HEK293T (cell line): ENCODE measurements at regions not wholly inside any gene's neighbourhood (a gene's known extent, or its start where the extent isn't known, plus 50 kb on each side); places are given as distances from the start of the nearest gene placed in this dataset.

ENCODE experiments used
- CTCF ChIA-PET: fragments of 350-600 bp; formaldehyde crosslinking; extraction: SDS; loops from one replicate; lab custom pipeline; 2021; ENCODE audit warnings: antibody characterized with exemption, inconsistent platforms; lab: Yijun Ruan, JAX
- POLR2A ChIA-PET: fragments of 350-600 bp; formaldehyde crosslinking; extraction: SDS; loops from one replicate; lab custom pipeline; 2020; ENCODE audit warnings: antibody characterized with exemption, inconsistent platforms; lab: Yijun Ruan, JAX
- DNase-seq: peaks from one replicate; pipeline ENCODE4 v3.0.0; 2012; ENCODE audit warnings: mixed read lengths; ENCODE audit errors: extremely low spot score
- ARNT ChIP-seq: fragments of 450-650 bp; IDR thresholded peaks from 2 replicates; pipeline ENCODE4 v1.6.1; 2017; ENCODE audit warnings: mild to moderate bottlenecking
- BHLHE40 ChIP-seq: fragments of 450-650 bp; IDR thresholded peaks from 2 replicates; pipeline ENCODE4 v1.6.1; 2016; ENCODE audit warnings: mild to moderate bottlenecking, moderate library complexity, borderline replicate concordance
- CTBP1 ChIP-seq: fragments of 450-650 bp; IDR thresholded peaks from 2 replicates; pipeline ENCODE4 v1.6.1; 2016; ENCODE audit warnings: borderline replicate concordance
- ELF4 ChIP-seq: fragments of 450-650 bp; IDR thresholded peaks from 2 replicates; pipeline ENCODE4 v1.6.1; 2017; ENCODE audit warnings: antibody characterized with exemption
- FOXA1 ChIP-seq: fragments of 450-650 bp; IDR thresholded peaks from 2 replicates; pipeline ENCODE4 v1.6.1; 2016; ENCODE audit warnings: mild to moderate bottlenecking
- FOXK2 ChIP-seq: fragments of 450-650 bp; IDR thresholded peaks from 2 replicates; pipeline ENCODE4 v1.6.1; 2016; ENCODE audit warnings: mild to moderate bottlenecking
- FOXM1 ChIP-seq: fragments of 450-650 bp; IDR thresholded peaks from 2 replicates; pipeline ENCODE4 v1.6.1; 2017; ENCODE audit warnings: mild to moderate bottlenecking, borderline replicate concordance
- HDGF ChIP-seq: fragments of 450-650 bp; IDR thresholded peaks from 2 replicates; pipeline ENCODE4 v1.6.1; 2017; ENCODE audit warnings: antibody characterized with exemption, borderline replicate concordance
- L3MBTL2 ChIP-seq: fragments of 450-650 bp; conservative IDR thresholded peaks from 2 replicates; pipeline ENCODE4 v1.6.1; 2016; ENCODE audit warnings: mild to moderate bottlenecking
- LEF1 ChIP-seq: fragments of 450-650 bp; IDR thresholded peaks from 2 replicates; pipeline ENCODE4 v1.6.1; 2017; ENCODE audit warnings: mild to moderate bottlenecking, borderline replicate concordance
- NFRKB ChIP-seq: fragments of 450-650 bp; IDR thresholded peaks from 2 replicates; pipeline ENCODE4 v1.6.1; 2016; ENCODE audit warnings: mild to moderate bottlenecking, moderate library complexity
- PKNOX1 ChIP-seq: fragments of 450-650 bp; IDR thresholded peaks from 2 replicates; pipeline ENCODE4 v1.6.1; 2016
- SP1 ChIP-seq: fragments of 450-650 bp; IDR thresholded peaks from 2 replicates; pipeline ENCODE4 v1.6.1; 2017
- SUZ12 ChIP-seq: fragments of 450-650 bp; IDR thresholded peaks from 2 replicates; pipeline ENCODE4 v1.6.1; 2016; ENCODE audit warnings: mild to moderate bottlenecking
- TARDBP ChIP-seq: fragments of 450-650 bp; IDR thresholded peaks from 2 replicates; pipeline ENCODE4 v1.6.1; 2016
- ZNF384 ChIP-seq: fragments of 450-650 bp; IDR thresholded peaks from 2 replicates; pipeline ENCODE4 v1.6.1; 2016

- TF ChIP-seq BHLHE40: no peak
- TF ChIP-seq FOXM1: no peak
- no peak for TF ChIP-seq TARDBP
- no peak for TF ChIP-seq SUZ12
- no peak for TF ChIP-seq HDGF
- no peak for TF ChIP-seq FOXK2
- TF ChIP-seq L3MBTL2: no peak
- TF ChIP-seq ARNT: no peak
- TF ChIP-seq PKNOX1: no peak
- TF ChIP-seq SP1: no peak
- no peak for TF ChIP-seq ZNF384
- DNase-seq: no peak
- POLR2A ChIA-PET: no interaction called here
- CTCF ChIA-PET: no interaction called here
Measured at GRCh38 chr2:136062066-136062837, 55.7 kb downstream of the CXCR4 start.

GRCh38 chr2:136060416-136060815 lies 57.5 kb downstream of the CXCR4 start:
- DNase-seq: no peak
- CTCF ChIA-PET: no interaction called here
- TF ChIP-seq ELF4: no peak
- POLR2A ChIA-PET: no interaction called here

GRCh38 chr2:136059036-136059472 lies 58.9 kb downstream of the CXCR4 start:
- POLR2A ChIA-PET: no interaction called here
- CTCF ChIA-PET: no interaction called here
- DNase-seq: no peak

GRCh38 chr2:136058262-136058661 lies 59.7 kb downstream of the CXCR4 start:
- TF ChIP-seq ARNT (no peak), HDGF (no peak), FOXK2 (no peak), SUZ12 (no peak), ELF4 (no peak), NFRKB (no peak), SP1 (no peak), ZNF384 (no peak), BHLHE40 (no peak), LEF1 (no peak), PKNOX1 (no peak), CTBP1 (no peak), TARDBP (no peak), FOXA1 (no peak), L3MBTL2 (no peak), FOXM1 (no peak)
- CTCF ChIA-PET: no interaction called here
- POLR2A ChIA-PET: no interaction called here
- no peak for DNase-seq

More at GRCh38 chr2:136059036-136059472, 58.9 kb downstream of the CXCR4 start:
- TF ChIP-seq L3MBTL2 (no peak), CTBP1 (no peak), HDGF (no peak), BHLHE40 (no peak), NFRKB (no peak), ZNF384 (no peak), FOXM1 (no peak), PKNOX1 (no peak), TARDBP (no peak), SUZ12 (no peak)

GRCh38 chr2:136057802-136058140 lies 60.2 kb downstream of the CXCR4 start:
- TF ChIP-seq SUZ12 (no peak), FOXM1 (no peak), ZNF384 (no peak)
- CTCF ChIA-PET: no interaction called here
- POLR2A ChIA-PET: no interaction called here

GRCh38 chr2:136057023-136057801 lies 60.7 kb downstream of the CXCR4 start:
- no peak for TF ChIP-seq ELF4
- no peak for TF ChIP-seq SUZ12
- no peak for TF ChIP-seq TARDBP
- TF ChIP-seq LEF1: no peak
- TF ChIP-seq NFRKB: no peak
- TF ChIP-seq FOXK2: no peak
- no peak for TF ChIP-seq ARNT
- TF ChIP-seq ZNF384: no peak
- TF ChIP-seq HDGF: no peak
- no peak for DNase-seq
- ChIA-PET POLR2A (no interaction called here), CTCF (no interaction called here)

More at GRCh38 chr2:136057802-136058140, 60.2 kb downstream of the CXCR4 start:
- no peak for DNase-seq
